Cardiac muscle cell (in vitro differentiated cells and primary cell): ENCODE measurements at regions not wholly inside any gene's neighbourhood (a gene's known extent, or its start where the extent isn't known, plus 50 kb on each side); places are given as distances from the start of the nearest gene placed in this dataset.

Experiments used
- DNase-seq, 2 donors: peaks; one replicate each; pipeline versions ENCODE4 v3.0.0 to v3.0.0-alpha.2; 2010 to 2017; ENCODE audit warnings: low read depth in 1 of 2, low spot score in 1 of 2
- H3K27ac ChIP-seq: fragments of 200-600 bp; sonication (generic); 2 replicates; pipeline ENCODE4 v1.5.1; 2016
- H3K27me3 ChIP-seq: fragments of 200-600 bp; sonication (generic); 2 replicates; pipeline ENCODE4 v1.6.0; 2016; ENCODE audit warnings: control low read depth
- H3K36me3 ChIP-seq: fragments of 200-600 bp; sonication (generic); 2 replicates; pipeline ENCODE4 v1.5.1; 2016; ENCODE audit warnings: control low read depth
- H3K4me1 ChIP-seq: fragments of 200-600 bp; sonication (generic); 2 replicates; pipeline ENCODE4 v1.8.1; 2017; ENCODE audit warnings: low read depth, mild to moderate bottlenecking, mixed run types
- H3K4me3 ChIP-seq: fragments of 200-600 bp; sonication (generic); 2 replicates; pipeline ENCODE4 v1.5.1; 2016; ENCODE audit warnings: mild to moderate bottlenecking
- H3K9me3 ChIP-seq: fragments of 200-600 bp; sonication (generic); 2 replicates; pipeline ENCODE4 v1.5.1; 2017; ENCODE audit warnings: low read depth, mild to moderate bottlenecking, control low read depth
- TF ChIP-seq, protein P1 (sequence below): IDR thresholded peaks from 2 replicates; pipeline ENCODE4 v1.5.1; 2012; ENCODE audit warnings: low read depth, mild to moderate bottlenecking, low read length

DNA sequence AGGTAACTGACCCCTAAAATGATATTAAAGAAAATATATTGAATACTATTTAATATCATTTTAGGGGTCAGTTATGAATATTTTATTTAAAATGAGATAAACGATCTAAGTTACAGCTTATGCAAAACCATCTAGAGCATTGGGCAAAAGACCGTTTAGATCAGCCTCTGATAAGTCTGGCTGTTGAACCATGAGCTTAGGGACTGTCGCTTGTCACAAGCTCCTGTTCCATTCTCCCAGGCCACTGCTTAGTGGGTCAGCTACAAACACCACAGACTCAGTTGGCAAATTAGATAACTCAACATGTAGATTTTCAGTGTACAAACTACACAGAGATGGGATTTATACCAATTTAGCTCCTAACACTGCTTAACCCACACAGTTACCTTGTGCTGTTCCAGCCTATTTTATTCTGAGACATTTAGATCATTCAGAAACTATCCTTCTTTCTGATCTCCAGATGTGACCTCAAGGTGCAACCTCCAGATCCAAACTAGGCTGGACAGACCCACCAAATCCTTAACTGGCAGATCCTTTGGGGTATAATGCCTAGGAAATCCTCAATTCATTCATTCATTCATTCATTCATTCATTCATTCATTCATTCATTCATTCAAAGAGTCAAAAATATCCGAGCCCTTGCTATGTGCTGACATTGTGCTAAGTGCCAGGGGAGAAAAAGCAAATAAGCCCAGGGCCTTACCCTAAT lies 82.8 kb downstream of the HRH4 start:
- no peak overlapping the region for H3K27ac ChIP-seq
- no peak for DNase-seq
- TF ChIP-seq, protein P1, sequence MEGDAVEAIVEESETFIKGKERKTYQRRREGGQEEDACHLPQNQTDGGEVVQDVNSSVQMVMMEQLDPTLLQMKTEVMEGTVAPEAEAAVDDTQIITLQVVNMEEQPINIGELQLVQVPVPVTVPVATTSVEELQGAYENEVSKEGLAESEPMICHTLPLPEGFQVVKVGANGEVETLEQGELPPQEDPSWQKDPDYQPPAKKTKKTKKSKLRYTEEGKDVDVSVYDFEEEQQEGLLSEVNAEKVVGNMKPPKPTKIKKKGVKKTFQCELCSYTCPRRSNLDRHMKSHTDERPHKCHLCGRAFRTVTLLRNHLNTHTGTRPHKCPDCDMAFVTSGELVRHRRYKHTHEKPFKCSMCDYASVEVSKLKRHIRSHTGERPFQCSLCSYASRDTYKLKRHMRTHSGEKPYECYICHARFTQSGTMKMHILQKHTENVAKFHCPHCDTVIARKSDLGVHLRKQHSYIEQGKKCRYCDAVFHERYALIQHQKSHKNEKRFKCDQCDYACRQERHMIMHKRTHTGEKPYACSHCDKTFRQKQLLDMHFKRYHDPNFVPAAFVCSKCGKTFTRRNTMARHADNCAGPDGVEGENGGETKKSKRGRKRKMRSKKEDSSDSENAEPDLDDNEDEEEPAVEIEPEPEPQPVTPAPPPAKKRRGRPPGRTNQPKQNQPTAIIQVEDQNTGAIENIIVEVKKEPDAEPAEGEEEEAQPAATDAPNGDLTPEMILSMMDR: no peak

DNA sequence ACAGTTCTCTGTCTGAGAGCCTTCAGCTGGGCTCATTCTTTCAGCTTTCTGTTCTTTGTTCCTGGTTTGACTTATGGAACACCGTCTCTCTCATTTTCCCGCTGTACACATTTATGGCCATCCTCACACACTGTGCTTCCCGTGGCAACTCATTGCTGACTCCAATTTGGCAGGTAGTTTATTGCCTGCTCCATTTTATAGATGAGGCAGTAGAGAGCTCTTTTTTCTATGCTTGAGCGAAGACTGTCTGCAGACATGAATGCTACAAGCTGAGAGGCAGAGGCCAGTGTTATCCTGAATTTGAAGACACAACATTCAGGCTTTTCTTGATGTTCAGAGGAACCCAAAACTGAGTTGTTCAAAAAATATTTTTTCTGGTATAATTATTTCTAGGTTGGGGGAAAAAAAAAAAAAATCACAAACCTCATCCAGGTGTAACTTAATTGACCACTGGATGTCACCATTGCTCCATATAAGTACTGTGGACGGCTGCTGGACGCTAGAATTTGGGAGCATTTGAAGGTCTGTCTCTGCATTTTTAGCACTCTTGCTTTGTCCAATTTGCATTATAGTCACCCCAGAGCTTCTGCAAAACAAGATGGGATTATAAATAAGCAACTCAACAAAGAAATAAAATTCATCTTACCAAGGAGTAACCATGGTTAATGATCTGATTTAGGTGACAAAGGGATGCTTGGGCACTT lies 83.5 kb downstream of the HRH4 start:
- Histone ChIP-seq H3K36me3 (no peaks in the 10 kb centered on the region), H3K4me1 (no peaks in the 10 kb centered on the region), H3K9me3 (no peaks in the 10 kb centered on the region), H3K27me3 (no peaks in the 10 kb centered on the region), H3K27ac (no peak overlapping the region), H3K4me3 (no peak overlapping the region)
- TF ChIP-seq, protein P1: peak; percentile 30
- peak; percentile 44 to 61 for DNase-seq

More for the DNA sequence above, 82.8 kb downstream of the HRH4 start:
- Histone ChIP-seq H3K27me3 (no peaks in the 10 kb centered on the region), H3K9me3 (no peaks in the 10 kb centered on the region), H3K4me3 (no peak overlapping the region), H3K4me1 (no peaks in the 10 kb centered on the region), H3K36me3 (no peaks in the 10 kb centered on the region)

DNA sequence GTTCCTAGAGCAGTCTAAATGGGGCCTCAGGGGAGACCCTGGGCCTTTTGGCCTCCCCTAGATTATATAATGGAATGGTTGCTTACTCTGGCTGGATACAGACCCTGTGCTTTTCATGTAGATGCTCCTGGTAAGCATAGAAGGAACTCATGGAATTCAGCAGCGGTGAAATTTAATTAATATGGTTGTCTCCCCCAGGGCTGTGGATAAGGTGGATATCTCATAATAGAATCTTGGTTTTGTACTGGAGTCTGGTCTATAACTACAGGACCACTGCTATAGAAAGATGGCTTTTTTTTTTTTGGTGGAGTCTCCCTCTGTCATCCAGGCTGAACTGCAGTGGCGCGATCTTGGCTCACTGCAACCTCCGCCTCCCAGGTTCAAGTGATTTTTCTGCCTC lies 84.5 kb downstream of the HRH4 start:
- no peaks in the 10 kb centered on the region for H3K4me1 ChIP-seq
- DNase-seq: no peak
- no peaks in the 10 kb centered on the region for H3K27me3 ChIP-seq
- no peaks in the 10 kb centered on the region for H3K9me3 ChIP-seq
- no peak overlapping the region for H3K4me3 ChIP-seq
- no peak overlapping the region for H3K27ac ChIP-seq
- no peaks in the 10 kb centered on the region for H3K36me3 ChIP-seq
- TF ChIP-seq, protein P1: no peak

DNA sequence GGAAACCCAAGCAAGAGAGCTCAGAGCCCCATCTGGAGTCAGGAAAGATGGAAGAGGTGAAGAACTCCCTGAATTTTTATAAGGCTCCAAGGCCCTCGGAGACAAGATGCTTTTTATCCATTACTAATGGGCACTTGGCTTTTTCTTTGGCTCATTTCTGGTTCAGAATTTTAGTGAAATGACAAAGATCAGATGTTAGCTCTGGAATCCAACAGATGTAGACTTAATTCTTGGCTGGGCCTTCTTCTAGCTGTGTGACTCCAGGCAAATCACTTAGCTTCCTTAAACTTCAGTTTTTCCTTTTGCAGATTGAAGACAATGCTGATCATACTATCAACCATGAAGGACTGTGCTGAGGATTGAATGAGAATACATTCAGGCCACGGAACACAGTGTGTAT lies 85.2 kb downstream of the HRH4 start:
- TF ChIP-seq, protein P1: no peak
- no peaks in the 10 kb centered on the region for H3K4me1 ChIP-seq
- no peaks in the 10 kb centered on the region for H3K36me3 ChIP-seq
- H3K4me3 ChIP-seq: no peak overlapping the region
- DNase-seq: no peak
- H3K9me3 ChIP-seq: no peaks in the 10 kb centered on the region
- H3K27me3 ChIP-seq: no peaks in the 10 kb centered on the region
- no peak overlapping the region for H3K27ac ChIP-seq

DNA sequence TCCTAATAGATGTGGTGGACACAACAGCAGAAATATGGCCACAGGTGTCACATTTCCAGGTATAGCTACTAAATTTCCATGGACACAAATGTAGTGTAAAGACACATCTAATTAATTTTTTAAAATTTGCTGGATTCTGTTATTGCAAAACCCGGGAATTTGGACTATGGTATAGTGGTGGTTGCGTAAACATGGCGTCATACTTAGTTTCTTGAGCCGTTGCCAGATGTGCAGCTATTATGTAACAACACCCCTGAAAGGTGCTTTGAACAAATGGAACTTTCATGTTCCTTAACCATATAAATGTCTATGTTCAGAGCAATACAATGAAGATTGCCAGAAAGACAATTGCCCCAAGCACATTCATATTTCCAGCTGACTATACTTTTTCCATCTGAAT lies 85.9 kb downstream of the HRH4 start:
- H3K4me3 ChIP-seq: no peak overlapping the region
- DNase-seq: peak in 1 of 2 donors; percentile 24
- no peaks in the 10 kb centered on the region for H3K27me3 ChIP-seq
- TF ChIP-seq, protein P1: no peak
- H3K9me3 ChIP-seq: no peaks in the 10 kb centered on the region
- H3K27ac ChIP-seq: no peak overlapping the region
- H3K4me1 ChIP-seq: no peaks in the 10 kb centered on the region
- H3K36me3 ChIP-seq: no peaks in the 10 kb centered on the region
